Fibroblast of skin of abdomen (primary cell): ENCODE measurements at regions not wholly inside any gene's neighbourhood (a gene's known extent, or its start where the extent isn't known, plus 50 kb on each side); places are given as distances from the start of the nearest gene placed in this dataset.

Experiments
- DNase-seq: peaks from one replicate; pipeline ENCODE4 v3.0.0-alpha.2; 2013

DNA sequence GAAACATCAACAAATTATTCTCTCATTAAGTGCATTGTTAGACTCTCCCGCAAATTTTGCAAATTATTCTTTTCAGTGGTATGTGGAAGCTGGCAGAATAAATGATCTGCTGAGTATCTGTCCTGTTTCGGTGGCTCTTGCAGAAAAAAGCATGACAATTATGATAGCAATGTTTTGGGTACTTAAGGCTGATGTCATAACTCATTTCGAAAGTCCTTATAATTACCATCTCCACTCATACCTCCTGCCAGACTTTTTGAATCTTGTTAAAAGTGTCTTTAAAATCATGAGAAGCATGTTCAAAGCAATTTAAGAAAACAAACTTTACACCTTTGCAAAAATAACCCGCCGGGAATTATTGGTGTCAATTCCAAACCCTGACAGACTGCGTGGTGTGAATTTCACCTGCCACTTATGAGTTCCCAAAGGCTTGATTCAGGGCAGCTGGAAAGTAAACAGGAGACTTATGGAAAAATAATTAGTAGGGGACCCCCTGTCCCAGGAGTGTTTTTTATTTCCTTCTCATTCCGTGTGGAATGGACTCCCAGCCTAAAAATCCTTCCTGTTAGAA, 87.6 kb upstream of the E2F3 start:
- DNase-seq = no peak

DNA sequence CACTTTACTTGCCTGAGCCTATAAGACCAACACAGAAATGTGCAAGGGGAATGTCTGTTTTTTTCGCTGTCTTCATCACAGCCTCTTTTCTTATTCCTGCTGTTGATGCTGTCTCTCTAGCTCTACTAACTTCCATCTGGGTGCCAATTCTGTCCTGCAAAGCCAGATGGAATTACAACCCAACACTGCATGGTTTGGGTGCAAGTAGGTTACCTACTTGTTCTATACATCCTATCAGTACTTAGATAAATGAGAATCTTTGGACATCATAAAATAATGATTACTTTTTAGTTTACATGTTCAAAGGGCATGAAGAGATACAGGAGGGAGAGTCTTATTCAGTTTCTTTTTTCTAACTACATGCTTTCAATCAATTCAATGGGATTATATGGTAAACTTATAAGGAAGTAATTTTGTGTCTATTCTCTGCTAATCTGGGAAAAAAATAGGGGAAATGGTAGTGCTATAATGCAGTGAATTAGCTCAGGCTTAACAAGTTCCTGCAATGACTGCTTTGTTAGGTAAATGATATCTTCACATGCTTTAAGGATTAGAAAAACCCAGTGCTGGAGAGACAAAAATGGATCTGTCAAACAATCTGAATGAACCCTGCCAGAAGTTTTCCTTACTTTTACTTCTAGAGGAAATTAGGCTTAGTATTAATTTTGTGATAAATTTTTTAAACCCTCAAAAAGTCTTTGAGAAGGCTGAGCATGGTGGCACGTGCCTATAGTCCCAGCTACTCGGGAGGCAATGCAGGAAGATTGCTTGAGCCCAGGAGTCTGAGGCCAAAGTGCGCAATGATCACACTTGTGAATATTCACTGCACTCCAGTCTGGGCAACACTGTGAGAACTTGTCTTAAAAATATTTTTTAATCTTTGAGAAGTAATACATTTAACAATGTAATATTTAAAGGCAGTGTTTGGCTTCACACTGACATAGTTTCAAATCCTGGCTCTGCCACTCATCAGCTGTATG, 86.5 kb upstream of the E2F3 start:
- DNase-seq = no peak

- DNase-seq = no peak
Measured at GRCh38 chr6:20317430-20317829, 84.2 kb upstream of the E2F3 start.

DNA sequence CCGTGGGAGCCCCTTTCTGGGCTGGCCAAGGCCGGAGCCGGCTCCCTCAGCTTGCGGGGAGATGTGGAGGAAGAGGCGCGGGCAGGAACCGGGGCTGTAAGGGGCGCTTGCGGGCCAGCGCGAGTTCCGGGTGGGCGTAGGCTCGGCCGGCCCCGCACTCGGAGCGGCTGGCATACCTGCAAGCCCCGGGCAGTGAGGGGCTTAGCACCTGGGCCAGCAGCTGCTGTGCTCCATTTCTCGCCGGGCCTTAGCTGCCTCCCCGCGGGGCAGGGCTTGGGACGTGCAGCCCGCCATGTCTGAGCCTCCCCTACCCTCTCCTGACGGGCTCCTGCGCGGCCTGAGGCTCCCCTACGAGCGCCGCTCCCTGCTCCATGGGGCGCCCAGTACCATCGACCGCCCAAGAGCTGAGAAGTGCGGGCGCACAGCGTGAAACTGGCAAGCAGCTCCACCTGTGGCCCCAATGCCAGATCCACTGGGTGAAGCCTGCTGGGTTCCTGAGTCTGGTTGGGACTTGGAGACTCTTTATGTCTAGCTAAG, 82.8 kb upstream of the E2F3 start:
- no peak for DNase-seq

- DNase-seq = no peak
Measured at GRCh38 chr6:20319520-20320357, 81.9 kb upstream of the E2F3 start.

DNA sequence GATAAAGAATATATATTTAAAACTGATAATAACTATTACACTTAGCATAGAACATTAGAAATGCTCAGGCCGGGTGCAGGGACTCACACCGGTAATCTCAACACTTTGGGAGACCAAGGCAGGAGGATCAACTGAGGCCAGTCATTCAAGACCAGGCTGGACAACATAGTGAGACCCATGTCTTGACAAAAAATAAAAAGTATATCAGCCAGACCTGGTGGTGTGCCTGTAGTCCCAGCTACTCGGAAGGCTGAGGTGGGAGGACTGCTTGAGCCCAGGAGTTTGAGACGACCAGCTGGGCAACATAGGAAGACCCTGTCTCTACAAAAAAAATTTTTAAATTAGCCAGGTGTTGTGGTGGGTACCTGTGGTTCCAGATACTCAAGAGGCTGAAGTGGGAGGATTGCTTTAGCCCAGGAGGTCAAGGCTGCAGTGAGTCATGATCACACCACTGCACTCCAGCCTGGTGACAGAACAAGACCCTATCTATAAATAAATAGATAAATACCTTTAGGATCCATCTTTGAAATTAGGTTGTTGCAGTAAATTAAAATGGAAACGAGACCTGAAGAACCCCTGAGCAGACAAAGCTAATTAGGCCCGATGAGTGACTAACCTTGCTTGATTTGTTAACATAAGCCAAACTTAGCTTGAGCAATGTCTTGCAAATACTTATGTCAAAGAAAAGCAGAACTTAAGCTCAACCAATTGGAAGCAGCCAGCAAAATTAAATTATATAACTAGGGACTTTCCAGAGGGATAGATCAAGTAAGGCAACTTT, 75.8 kb upstream of the E2F3 start:
- DNase-seq = no peak

DNA sequence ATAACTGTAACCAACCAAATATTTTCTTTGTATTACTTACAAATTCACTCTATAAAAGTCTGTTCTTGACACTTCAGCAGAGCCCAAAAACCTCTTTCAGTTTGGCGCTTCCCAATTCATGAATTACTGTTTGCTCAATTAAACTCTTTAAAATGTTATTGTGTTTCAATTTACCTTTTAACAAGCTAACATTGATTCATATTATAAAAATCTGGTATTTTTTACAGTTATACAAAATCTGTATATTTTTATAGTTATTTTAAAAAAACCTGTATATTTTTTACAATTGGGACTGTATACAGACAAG, 75.3 kb upstream of the E2F3 start:
- DNase-seq = no peak

GRCh38 chr6:20327141-20327540, 74.5 kb upstream of the E2F3 start:
- DNase-seq = no peak

- no peak for DNase-seq
Measured at GRCh38 chr6:20328266-20328923, 73.3 kb upstream of the E2F3 start.

DNA sequence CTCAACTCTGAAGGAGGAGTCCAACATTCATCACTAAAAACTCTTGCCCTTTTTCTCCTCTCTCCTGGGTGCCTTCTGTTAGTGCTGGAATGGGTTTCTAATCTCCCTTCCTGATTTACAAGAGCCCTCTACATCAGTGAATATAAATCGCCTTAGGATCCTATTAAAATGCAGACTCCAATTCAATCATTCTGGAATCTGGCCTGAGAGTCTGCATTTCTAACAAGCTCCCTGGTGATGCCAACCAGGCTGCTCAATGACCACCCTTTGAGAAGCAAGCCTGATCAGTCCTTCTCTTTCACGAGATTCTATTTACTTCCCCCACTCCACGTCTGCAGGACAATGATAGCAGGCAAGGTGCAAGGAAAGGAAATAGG, 72.8 kb upstream of the E2F3 start:
- no peak for DNase-seq

GRCh38 chr6:20331042-20331441, 70.6 kb upstream of the E2F3 start:
- no peak for DNase-seq

DNA sequence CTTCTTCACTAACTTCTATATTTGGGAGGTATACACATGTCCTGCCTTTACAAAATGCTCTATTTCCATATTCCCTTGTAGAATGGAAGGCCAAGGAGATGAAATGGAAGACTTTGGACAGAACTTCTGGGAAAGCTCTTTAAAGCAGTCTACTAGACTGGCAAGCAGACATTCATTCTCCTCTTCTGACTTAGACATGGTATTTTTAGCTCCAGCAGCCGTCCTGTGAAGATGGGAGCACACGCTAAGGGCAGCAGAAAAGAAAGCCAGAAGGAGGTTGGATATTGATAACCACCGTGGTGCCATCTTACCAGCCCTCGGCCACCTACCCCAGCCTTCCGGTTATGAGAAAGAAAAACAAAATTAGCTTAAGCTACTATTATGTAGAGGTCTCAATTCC, 70.1 kb upstream of the E2F3 start:
- no peak for DNase-seq

DNA sequence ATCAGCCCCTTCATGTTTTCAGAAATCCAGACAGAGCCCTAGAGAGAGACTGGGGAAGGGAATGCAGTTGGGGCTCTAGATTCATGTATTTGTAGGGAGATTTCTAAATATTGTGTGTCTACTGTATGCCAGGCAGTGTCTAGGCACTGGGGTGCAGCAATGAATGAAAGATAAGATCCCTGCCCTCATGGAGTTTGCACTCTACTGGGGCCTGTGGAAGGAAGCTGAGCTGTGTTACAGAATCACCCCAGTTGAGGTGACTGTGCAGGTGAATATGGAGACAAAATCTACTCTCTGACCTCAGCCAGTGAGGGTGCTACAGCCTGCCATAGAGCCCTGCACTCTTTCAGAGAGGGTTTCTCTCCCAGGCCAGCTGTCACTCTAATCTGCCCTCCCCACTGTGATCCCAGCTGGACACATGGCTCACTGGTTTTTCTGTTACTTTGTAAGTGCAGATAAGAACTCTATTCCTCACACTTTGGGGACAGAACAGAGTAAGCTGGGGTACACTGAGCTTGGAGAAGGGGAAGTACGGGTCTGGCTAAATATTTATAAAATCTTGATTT, 69.2 kb upstream of the E2F3 start:
- DNase-seq = no peak

DNA sequence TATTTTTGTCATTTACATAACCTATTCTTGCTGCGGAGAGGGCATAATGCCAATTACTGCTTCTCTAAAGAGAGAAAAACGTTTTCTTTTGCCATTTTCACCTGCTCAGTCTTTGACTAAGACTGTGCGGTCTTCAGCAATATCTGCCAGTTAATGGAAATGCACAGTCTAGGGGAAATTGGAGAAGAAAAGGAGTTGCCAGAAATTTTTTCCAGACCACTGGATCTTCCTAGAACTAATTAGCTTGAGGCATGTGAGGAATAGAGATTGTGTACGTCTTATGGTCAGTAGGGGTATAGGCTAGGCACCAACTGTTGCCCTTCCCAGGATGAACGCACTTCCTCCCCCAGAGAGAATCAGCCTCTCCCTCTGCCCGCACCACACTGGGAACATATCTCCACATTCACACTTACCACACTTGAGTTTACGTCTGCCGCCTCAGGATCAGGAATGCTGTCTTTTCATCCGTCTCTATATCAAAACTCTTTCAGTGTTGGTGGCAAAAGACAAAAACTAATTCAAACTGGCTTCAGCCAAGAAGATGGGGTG, 67.9 kb upstream of the E2F3 start:
- DNase-seq = no peak

DNA sequence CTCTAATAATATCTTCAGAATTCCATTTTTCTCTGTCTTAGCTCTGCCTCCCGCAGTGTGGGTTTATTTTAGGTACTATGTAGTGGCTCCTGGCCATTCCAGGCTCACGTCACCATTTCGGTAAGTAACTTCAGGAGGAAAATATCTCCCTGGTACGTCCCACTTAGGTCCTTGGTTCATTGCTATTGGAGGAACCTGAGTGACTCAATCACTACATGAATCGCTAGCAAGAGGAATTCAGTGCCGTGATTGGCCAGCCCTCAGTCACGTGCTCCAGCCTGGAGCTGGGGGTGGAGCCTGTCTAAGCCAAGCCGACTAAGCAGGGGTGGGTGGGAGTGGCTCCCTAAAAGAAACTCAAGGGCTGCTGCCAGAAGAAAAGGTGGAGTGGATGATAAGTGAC, 67.3 kb upstream of the E2F3 start:
- DNase-seq = no peak

- DNase-seq = no peak
Measured at GRCh38 chr6:20334962-20335361, 66.7 kb upstream of the E2F3 start.

- DNase-seq = no peak
Measured at GRCh38 chr6:20335872-20336271, 65.8 kb upstream of the E2F3 start.

GRCh38 chr6:20338156-20338555, 63.5 kb upstream of the E2F3 start:
- no peak for DNase-seq

GRCh38 chr6:20340068-20340848, 61.4 kb upstream of the E2F3 start:
- DNase-seq = no peak

DNA sequence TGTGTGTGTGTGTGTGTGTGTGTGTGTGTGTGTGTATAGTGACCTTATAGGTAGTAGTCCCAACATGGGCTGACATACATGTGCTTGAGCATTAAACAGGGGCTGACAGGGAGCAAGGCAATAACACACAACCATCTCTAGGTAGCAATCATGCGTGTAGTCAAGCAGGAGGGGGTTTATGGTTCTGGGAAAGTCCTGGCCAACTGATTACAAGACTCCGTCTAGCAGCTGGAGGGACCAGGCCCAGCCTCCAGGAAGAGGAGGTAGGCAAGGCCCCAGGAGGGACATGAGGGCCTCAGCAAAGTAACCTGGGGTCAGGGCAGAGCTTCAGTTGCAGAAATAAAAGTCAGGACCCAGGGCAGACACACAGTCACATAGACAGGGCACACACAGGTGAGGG, 60.6 kb upstream of the E2F3 start:
- no peak for DNase-seq
